ENCODE measurements at regions not wholly inside any gene's neighbourhood (a gene's known extent, or its start where the extent isn't known, plus 50 kb on each side); places are given as distances from the start of the nearest gene placed in this dataset.

GRCh38 chr10:30786131-30786530, 156.6 kb upstream of the LYZL2 start:
- peaks cover 3% of the 10 kb centered on the region for H3K27me3 Mint-ChIP-seq (ENCODE audit: low read depth)
- no peak for TF ChIP-seq CTCF (conservative IDR thresholded peaks at IDR 0.05)
- H3K36me3 Mint-ChIP-seq (ENCODE audit: low read depth), result no peaks in the 10 kb centered on the region
- peaks cover 3% of the 10 kb centered on the region for H3K9me3 Mint-ChIP-seq
- peaks cover 58% of the 10 kb centered on the region for H3K4me1 Mint-ChIP-seq
- peak overlapping the region; percentile 64 for H3K4me3 Mint-ChIP-seq
- no peak for DNase-seq (ENCODE audit: low read depth, low spot score)
- H3K27ac Mint-ChIP-seq (ENCODE audit: unreplicated experiment), result no peak overlapping the region

GRCh38 chr10:30784897-30785605, 155.5 kb upstream of the LYZL2 start:
- Mint-ChIP-seq H3K27me3 (ENCODE audit: low read depth) (peaks cover 3% of the 10 kb centered on the region), H3K36me3 (ENCODE audit: low read depth) (no peaks in the 10 kb centered on the region), H3K4me1 (peaks cover 54% of the 10 kb centered on the region), H3K27ac (ENCODE audit: unreplicated experiment) (no peak overlapping the region), H3K9me3 (peaks cover 3% of the 10 kb centered on the region), H3K4me3 (peak overlapping the region; percentile 83)
- no peak for TF ChIP-seq CTCF (conservative IDR thresholded peaks at IDR 0.05)
- peak; percentile 69 for DNase-seq (ENCODE audit: low read depth, low spot score)

DNA sequence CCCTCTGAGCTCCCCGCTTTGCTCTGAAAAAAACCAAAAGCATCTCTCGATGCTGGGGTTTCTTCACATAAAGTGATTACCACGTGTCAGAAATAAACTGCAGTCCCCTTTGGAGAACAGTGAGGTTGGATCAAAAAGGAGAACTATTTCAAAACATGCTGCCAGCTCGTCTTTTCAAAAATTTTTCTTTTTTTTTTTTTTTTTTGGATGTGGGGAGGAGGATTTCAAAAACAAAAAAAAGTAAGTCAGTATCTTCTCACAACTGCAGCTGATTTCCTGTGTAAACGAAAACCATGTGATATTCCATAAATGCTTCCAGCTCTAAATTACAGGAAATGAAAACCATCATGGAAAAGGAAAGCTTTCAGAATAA, 155.0 kb upstream of the LYZL2 start:
- H3K27me3 Mint-ChIP-seq (ENCODE audit: low read depth), result no peaks in the 10 kb centered on the region
- H3K27ac Mint-ChIP-seq (ENCODE audit: unreplicated experiment), result peak overlapping the region; percentile 92

DNA sequence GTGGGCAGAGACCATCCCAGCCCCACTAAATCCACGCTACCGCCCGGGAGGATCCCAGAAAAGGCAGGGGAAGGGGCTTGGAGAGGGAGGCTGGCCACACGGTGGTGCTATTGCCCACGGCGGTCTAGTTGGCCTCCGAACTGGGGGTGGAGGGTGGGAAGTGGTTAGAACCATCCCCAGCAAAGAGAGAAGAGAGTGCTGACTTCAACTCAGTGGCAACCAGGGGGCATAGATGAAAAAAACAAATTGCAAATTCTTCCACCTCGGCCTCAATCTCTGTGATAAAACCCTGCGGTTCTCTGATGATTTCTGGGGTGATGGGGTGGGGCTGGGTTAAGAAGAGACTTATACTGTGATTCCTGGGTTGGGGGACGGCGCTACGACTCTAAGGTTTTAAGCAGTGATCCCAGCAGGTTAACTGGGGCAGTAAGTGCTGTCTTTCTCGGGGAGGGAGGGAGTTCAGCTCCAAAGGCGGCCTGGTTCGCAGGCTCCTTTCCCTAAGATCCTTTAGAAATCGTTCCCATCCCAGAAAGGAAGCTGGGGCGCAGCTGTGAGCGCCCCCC, 154.5 kb upstream of the LYZL2 start:
- Mint-ChIP-seq H3K9me3 (no peaks in the 10 kb centered on the region), H3K27ac (ENCODE audit: unreplicated experiment) (peak overlapping the region; percentile 85), H3K36me3 (ENCODE audit: low read depth) (no peaks in the 10 kb centered on the region), H3K4me3 (peak overlapping the region; percentile 83), H3K27me3 (ENCODE audit: low read depth) (no peaks in the 10 kb centered on the region), H3K4me1 (peaks cover 49% of the 10 kb centered on the region)
- peak; percentile 84 for TF ChIP-seq CTCF (conservative IDR thresholded peaks at IDR 0.05)
- DNase-seq (ENCODE audit: low read depth, low spot score), result peak; percentile 88

More for the DNA sequence above, 155.0 kb upstream of the LYZL2 start:
- Mint-ChIP-seq H3K9me3 (no peaks in the 10 kb centered on the region), H3K4me1 (peaks cover 50% of the 10 kb centered on the region), H3K36me3 (ENCODE audit: low read depth) (no peaks in the 10 kb centered on the region), H3K4me3 (peak overlapping the region; percentile 83)
- DNase-seq (ENCODE audit: low read depth, low spot score), result no peak
- no peak for TF ChIP-seq CTCF (conservative IDR thresholded peaks at IDR 0.05)

- H3K4me3 Mint-ChIP-seq, result peak overlapping the region; percentile 83
- DNase-seq (ENCODE audit: low read depth, low spot score), result no peak
- H3K27ac Mint-ChIP-seq (ENCODE audit: unreplicated experiment), result no peak overlapping the region
- no peak for TF ChIP-seq CTCF (conservative IDR thresholded peaks at IDR 0.05)
- H3K27me3 Mint-ChIP-seq (ENCODE audit: low read depth), result no peaks in the 10 kb centered on the region
- no peaks in the 10 kb centered on the region for H3K9me3 Mint-ChIP-seq
- H3K4me1 Mint-ChIP-seq, result peaks cover 49% of the 10 kb centered on the region
- H3K36me3 Mint-ChIP-seq (ENCODE audit: low read depth), result no peaks in the 10 kb centered on the region
These were observed 153.2 kb upstream of the LYZL2 start for GRCh38 chr10:30782537-30783461.
